GM18519 (cell line): ENCODE measurements at regions not wholly inside any gene's neighbourhood (a gene's known extent, or its start where the extent isn't known, plus 50 kb on each side); places are given as distances from the start of the nearest gene placed in this dataset.

Source experiments
- ATAC-seq: cut with Tn5 transposase; IDR thresholded peaks from one replicate; pipeline ENCODE4 v1.9.1; 2021; ENCODE audit warnings: mild to moderate bottlenecking, moderate library complexity; ENCODE audit not compliant: unreplicated experiment, low FRiP score

- no peak for ATAC-seq
Observed at GRCh38 chr1:71196685-71197084, 115.8 kb upstream of the ZRANB2 start.

DNA sequence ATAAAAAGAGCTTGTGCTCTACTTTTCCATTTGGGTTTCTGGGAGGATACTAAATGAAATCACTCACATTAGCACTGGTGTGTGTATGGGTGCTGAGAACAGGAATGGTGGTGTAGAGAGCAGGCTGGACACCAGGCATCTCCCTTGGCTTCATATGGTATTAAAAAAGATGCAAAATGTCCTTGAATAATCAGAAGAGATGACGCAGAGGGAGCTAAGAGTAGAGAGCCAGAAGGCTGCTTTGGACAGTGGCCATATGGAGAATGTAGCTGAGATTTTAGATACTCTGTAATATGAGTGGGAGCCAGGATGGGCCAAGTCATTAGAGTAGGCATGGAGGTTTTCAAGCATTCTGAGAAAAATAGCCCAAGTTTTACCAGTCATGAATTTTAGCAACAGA, 112.3 kb upstream of the ZRANB2 start:
- ATAC-seq: no peak

- ATAC-seq: no peak
Observed at GRCh38 chr1:71191520-71191919, 110.7 kb upstream of the ZRANB2 start.

DNA sequence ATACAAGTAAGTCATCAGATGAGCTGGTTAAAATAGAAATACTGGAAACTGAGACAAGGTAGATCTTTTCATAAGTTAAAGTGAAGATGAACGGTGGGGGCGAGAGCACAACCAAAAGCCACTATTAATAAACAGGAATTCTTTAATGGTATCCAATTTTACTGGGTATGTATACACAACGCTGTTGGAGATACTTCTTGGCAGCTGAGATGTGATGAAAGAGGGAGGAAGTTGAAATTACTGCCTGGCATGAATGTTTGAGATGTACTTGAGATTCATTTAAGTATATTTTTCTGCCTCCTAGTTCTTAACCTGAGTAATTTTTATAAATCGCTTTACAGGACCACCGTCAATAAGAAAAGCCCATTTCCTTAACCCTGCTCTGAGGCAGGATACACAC, 110.0 kb upstream of the ZRANB2 start:
- ATAC-seq: no peak

DNA sequence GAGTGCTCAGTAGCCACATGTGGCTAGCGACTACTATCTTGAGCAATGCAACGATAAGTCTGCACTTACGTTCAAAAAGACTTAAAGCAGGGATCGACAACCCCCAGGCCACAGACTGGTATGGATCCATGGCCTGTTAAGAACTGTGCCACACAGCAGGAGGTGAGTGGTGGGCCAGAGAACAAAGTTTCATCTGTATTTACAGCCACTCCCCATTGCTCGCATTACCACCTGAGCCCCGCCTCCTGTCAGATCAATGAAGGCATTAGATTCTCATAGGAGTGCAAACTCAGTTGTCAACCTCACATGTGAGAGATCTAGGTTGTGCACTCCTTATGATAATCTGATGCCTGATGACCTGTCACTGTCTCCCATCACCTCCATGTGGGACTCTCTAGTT, 103.6 kb upstream of the ZRANB2 start:
- ATAC-seq: no peak

DNA sequence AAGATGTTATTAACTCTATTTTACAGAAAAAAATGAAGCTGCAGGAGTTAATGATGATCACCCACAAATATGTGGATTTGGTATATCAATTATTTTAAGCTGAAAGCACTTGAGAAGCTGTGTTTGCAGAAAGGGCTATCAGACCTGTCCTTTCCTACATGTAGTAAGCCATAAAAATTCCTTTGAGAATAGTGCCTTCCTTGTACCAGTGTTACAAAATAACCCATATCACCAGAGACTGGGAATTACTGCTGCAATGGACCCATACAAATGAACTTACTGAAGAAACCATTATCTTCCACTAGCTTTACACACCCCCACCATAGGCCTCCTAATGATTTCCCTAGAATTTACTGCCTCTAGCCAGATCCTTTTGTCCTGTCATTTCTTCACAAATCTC, 99.2 kb upstream of the ZRANB2 start:
- ATAC-seq: no peak

- no peak for ATAC-seq
Observed at GRCh38 chr1:71170925-71171324, 90.1 kb upstream of the ZRANB2 start.

- ATAC-seq: no peak
Observed at GRCh38 chr1:71167505-71167904, 86.7 kb upstream of the ZRANB2 start.

DNA sequence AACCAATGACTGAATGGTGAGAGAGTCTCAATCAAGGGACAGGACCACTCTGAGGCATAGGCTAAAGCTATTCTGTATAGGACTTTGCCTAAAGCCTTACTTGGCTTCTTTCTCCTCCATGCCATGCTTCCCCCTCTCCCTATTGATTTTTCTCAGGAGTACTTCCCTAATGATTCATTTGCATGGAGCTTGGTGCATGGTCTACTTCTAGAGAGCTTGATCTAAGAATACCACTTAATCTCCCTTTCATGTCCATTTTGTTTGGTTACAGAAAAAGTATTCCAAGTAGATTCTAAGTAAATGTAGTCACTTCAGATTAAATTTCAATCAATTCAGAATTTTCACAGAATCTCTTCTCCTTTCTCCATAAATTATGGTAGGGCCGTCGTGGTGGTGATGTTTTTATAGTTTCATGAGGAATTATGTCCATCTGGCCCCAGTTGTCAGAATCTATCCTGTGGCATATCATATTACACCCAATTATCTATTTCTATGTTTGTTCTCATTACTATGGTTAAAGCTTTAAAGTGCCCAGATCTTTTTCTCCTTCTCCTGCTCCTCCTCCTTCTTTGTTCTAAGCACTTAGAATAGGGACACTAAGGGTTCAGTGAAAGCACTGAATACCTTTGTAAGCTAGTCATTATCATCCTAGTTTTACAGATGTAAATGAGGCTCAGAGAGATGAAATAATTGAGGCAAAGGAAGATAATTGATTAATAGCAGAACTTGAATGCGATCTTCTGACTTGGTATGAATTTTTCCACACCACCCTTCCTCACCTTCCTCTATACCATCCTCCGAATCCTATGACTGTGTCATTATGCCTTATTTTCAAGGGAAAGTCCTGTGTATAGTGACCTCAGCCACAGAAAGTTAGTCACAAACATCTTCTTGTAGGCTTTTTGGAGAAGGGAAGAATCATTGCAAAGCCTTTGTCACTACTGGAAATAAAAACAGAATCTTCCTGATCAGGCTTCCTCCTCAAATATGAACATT, 85.6 kb upstream of the ZRANB2 start:
- no peak for ATAC-seq

- no peak for ATAC-seq
Observed at GRCh38 chr1:71157715-71158114, 76.9 kb upstream of the ZRANB2 start.

- no peak for ATAC-seq
Observed at GRCh38 chr1:71157151-71157550, 76.3 kb upstream of the ZRANB2 start.

GRCh38 chr1:71156590-71156989, 75.8 kb upstream of the ZRANB2 start:
- no peak for ATAC-seq

DNA sequence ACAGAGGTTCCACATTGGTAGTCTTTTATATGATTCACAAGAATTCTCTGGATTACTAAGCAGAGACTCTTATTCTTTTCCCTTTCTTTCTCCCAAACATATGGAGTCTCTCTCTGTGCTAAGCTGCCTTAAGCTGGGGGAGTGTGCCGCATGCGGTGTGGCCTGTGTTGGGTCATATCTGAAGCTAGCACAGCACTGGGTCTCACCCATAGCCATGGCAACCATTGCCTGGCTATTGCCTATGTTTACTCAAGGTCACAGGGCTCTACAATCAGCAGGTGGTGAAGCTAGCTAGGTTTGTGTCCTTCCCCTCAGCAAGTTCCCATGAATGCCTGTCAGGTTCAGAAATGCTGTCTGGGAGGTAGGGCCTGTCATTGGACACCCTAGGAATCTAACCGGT, 73.6 kb upstream of the ZRANB2 start:
- no peak for ATAC-seq

GRCh38 chr1:71153826-71154225, 73.0 kb upstream of the ZRANB2 start:
- no peak for ATAC-seq

DNA sequence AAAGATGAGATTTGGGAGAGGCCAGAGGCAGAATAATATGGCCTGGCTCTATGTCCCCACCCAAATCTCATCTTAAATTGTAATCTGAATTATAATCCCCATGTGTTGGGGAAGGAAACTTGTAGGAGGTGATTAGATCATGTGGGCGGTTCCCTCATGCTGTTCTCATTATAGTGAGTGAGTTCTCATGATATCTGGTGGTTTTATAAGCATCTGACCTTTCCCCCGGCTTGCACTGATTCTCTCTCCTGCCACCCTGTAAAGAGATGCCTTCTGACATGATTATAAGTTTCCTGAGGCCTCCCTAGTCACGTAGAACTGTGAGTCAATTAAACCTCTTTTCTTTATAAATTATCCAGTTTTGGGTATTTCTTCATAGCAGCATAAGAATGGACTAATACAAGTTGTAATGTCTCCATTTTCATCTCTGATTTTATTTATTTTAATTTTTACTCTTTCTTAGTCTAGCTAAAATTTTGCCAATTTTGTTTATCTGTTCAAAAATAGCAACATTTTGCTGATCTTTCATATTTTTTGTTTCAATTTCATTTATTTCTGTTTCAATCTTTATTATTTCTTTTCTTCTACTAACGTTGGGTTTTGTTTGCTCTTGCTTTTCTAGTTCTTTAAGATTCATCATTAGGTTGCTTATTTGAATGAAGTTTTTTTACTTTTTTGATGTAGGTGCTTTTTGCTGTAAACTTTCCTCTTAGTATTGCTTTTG, 67.0 kb upstream of the ZRANB2 start:
- no peak for ATAC-seq

DNA sequence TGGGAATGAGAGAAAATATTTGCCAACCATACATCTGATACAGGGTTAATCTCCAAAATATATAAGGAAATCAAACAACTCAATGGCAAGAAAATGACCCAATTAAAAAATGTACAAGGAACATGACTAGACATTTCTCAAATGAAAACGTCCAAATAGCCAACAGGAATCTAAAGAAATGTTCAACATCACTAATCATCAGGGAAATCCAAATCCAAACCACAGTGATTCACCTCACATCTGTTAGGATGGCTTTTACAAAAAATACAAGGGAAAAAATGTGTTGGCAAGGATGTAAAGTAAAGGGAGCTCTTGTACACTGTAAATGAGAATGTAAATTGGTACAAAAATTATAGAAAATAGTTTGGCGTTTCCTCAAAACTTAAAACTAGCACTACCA, 54.7 kb upstream of the ZRANB2 start:
- ATAC-seq: no peak
